Astrocyte (in vitro differentiated cells and primary cell): ENCODE measurements at regions not wholly inside any gene's neighbourhood (a gene's known extent, or its start where the extent isn't known, plus 50 kb on each side); places are given as distances from the start of the nearest gene placed in this dataset.

Source experiments
- DNase-seq: peaks from one replicate; pipeline ENCODE4 v3.0.0-alpha.2; 2010; ENCODE audit warnings: low read depth
- FAIRE-seq: peaks from 2 replicates; lab custom pipeline; 2011; peaks lifted over from hg19 to GRCh38; lab: Jason Lieb, UNC
- H2AFZ ChIP-seq: 2 replicates; pipeline ENCODE4 v1.6.0; 2012; ENCODE audit warnings: low read depth, low read length, inconsistent platforms
- H3K27ac ChIP-seq: 2 replicates; pipeline ENCODE4 v1.5.1; 2011; ENCODE audit warnings: low read depth, low read length, inconsistent platforms
- H3K27me3 ChIP-seq: 2 replicates; pipeline ENCODE4 v1.6.0; 2011; ENCODE audit warnings: low read length, inconsistent platforms; ENCODE audit not compliant: insufficient read depth
- H3K36me3 ChIP-seq: 2 replicates; pipeline ENCODE4 v1.5.1; 2011; ENCODE audit warnings: low read length, inconsistent platforms; ENCODE audit not compliant: insufficient read depth
- H3K4me1 ChIP-seq: 2 replicates; pipeline ENCODE4 v1.5.1; 2011; ENCODE audit warnings: low read length, inconsistent platforms; ENCODE audit not compliant: insufficient read depth
- H3K4me2 ChIP-seq: 2 replicates; pipeline ENCODE4 v1.6.0; 2012; ENCODE audit warnings: low read length, inconsistent platforms
- H3K4me3 ChIP-seq: 2 replicates; pipeline ENCODE4 v1.5.1; 2011; ENCODE audit warnings: low read depth, mild to moderate bottlenecking, low read length, inconsistent platforms; ENCODE audit not compliant: insufficient read depth
- H3K79me2 ChIP-seq: 2 replicates; pipeline ENCODE4 v1.6.0; 2012; ENCODE audit warnings: mild to moderate bottlenecking, low read length, inconsistent platforms; ENCODE audit not compliant: insufficient read depth
- H3K9ac ChIP-seq: 2 replicates; pipeline ENCODE4 v1.6.0; 2012; ENCODE audit warnings: mild to moderate bottlenecking, low read length, inconsistent platforms
- H3K9me3 ChIP-seq: 2 replicates; pipeline ENCODE4 v1.5.1; 2012; ENCODE audit warnings: low read depth, mild to moderate bottlenecking, low read length, inconsistent platforms; ENCODE audit not compliant: insufficient read depth
- H4K20me1 ChIP-seq: 2 replicates; pipeline ENCODE4 v1.6.0; 2012; ENCODE audit warnings: low read length, inconsistent platforms; ENCODE audit not compliant: insufficient read depth
- H3K27ac Mint-ChIP-seq: one replicate; pipeline ENCODE4 v1.8.0; 2021; ENCODE audit warnings: mild to moderate bottlenecking, mixed read lengths; ENCODE audit not compliant: unreplicated experiment
- H3K27me3 Mint-ChIP-seq: one replicate; pipeline ENCODE4 v1.8.0; 2021; ENCODE audit warnings: low read depth, mixed read lengths; ENCODE audit not compliant: unreplicated experiment
- H3K36me3 Mint-ChIP-seq: one replicate; pipeline ENCODE4 v1.8.0; 2021; ENCODE audit warnings: low read depth, mixed read lengths; ENCODE audit not compliant: unreplicated experiment
- H3K4me1 Mint-ChIP-seq: one replicate; pipeline ENCODE4 v1.8.0; 2021; ENCODE audit warnings: low read depth, mixed read lengths; ENCODE audit not compliant: unreplicated experiment
- H3K4me3 Mint-ChIP-seq: one replicate; pipeline ENCODE4 v1.8.0; 2021; ENCODE audit warnings: mild to moderate bottlenecking, moderate library complexity, mixed read lengths; ENCODE audit not compliant: unreplicated experiment
- H3K9me3 Mint-ChIP-seq: one replicate; pipeline ENCODE4 v1.8.0; 2021; ENCODE audit warnings: mild to moderate bottlenecking, mixed read lengths; ENCODE audit not compliant: unreplicated experiment
- EZH2 ChIP-seq: IDR thresholded peaks from 2 replicates; pipeline ENCODE4 v1.6.1; 2012; ENCODE audit warnings: mild to moderate bottlenecking, low read length, inconsistent platforms; ENCODE audit not compliant: insufficient read depth
- TF ChIP-seq, protein P1 (sequence below): IDR thresholded peaks from 2 replicates; pipeline ENCODE4 v1.5.1; 2011; ENCODE audit warnings: low read depth, mild to moderate bottlenecking, inconsistent platforms, low read length, moderate library complexity; ENCODE audit not compliant: insufficient read depth

DNA sequence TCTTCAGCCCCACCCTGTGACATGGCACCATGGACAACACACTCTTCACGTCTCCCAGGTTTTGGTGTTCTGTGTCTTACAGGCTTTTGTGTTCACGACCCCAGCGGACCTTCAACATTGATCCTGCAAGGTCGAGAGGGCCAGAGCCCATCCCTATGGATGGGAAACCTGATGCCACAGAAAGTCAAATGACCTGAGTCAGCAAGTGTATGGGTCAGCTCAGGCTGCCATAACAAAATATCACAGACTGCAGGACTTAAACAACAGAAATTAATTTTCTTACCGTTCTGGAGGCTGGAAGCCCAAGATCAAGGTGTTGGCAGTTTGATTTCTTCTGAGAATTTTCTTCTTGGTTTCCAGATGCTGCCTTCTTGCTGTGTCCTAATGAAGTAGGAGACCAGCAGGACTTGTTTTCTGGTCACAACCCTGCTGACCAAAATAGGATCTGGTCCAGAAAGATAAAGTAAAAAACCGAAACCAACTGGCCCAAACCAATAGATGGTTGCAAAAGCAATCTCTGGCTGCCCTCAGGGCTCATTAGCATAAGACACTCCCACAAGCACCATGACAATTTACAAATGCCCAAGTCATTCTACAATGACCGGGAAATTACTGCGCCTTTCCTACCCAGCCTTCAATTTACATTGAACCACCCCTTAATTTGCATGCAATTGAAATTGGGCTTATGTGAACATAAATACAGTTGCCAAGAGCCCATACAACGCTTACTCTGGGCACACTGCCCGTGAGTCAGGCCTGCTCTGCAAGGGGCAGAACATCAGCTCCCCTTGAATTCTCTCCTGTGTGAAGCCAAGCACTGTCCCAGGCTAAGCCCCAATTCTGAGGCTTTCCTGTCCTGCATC is 82.9 kb upstream of the SLC22A11 start:
- Histone ChIP-seq H2AFZ (no peak overlapping the region), H3K4me2 (no peak overlapping the region), H3K9ac (no peak overlapping the region), H3K79me2 (no peaks in the 10 kb centered on the region), H4K20me1 (no peaks in the 10 kb centered on the region), H3K27me3 (peaks cover 28% of the 10 kb centered on the region), H3K36me3 (no peaks in the 10 kb centered on the region), H3K4me1 (no peaks in the 10 kb centered on the region), H3K27ac (no peak overlapping the region), H3K9me3 (no peaks in the 10 kb centered on the region), H3K4me3 (no peak overlapping the region)
- DNase-seq = no peak
- Mint-ChIP-seq H3K27ac (no peak overlapping the region), H3K9me3 (peaks cover 11% of the 10 kb centered on the region), H3K4me3 (no peak overlapping the region), H3K4me1 (no peaks in the 10 kb centered on the region), H3K36me3 (no peaks in the 10 kb centered on the region), H3K27me3 (peaks cover 67% of the 10 kb centered on the region)
- TF ChIP-seq, protein P1, sequence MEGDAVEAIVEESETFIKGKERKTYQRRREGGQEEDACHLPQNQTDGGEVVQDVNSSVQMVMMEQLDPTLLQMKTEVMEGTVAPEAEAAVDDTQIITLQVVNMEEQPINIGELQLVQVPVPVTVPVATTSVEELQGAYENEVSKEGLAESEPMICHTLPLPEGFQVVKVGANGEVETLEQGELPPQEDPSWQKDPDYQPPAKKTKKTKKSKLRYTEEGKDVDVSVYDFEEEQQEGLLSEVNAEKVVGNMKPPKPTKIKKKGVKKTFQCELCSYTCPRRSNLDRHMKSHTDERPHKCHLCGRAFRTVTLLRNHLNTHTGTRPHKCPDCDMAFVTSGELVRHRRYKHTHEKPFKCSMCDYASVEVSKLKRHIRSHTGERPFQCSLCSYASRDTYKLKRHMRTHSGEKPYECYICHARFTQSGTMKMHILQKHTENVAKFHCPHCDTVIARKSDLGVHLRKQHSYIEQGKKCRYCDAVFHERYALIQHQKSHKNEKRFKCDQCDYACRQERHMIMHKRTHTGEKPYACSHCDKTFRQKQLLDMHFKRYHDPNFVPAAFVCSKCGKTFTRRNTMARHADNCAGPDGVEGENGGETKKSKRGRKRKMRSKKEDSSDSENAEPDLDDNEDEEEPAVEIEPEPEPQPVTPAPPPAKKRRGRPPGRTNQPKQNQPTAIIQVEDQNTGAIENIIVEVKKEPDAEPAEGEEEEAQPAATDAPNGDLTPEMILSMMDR = no peak
- no peak for TF ChIP-seq EZH2
- no peak for FAIRE-seq

DNA sequence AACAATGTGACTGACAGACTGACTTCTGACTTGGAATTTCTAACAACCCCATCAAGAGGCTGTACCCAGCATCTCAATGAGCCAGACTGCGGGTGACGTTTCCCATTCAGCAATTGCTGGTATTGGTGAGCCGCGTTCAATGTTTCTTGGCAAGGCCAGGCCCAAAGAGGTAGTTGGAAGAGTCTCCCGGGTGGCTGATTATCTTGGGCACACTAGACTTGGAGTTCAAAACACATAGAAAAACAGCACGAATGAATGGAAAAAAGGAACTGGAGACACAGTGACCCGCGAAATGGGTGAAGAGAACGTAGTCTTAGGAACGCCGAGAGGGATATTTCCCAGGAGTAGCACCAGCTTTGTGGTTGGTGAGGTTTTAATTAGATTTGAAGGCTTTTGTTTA is 81.1 kb upstream of the SLC22A11 start:
- peaks cover 11% of the 10 kb centered on the region for H3K9me3 Mint-ChIP-seq
- no peak overlapping the region for H3K4me3 ChIP-seq
- H3K79me2 ChIP-seq = no peaks in the 10 kb centered on the region
- H3K4me1 Mint-ChIP-seq = no peaks in the 10 kb centered on the region
- no peaks in the 10 kb centered on the region for H3K36me3 ChIP-seq
- peaks cover 28% of the 10 kb centered on the region for H3K27me3 ChIP-seq
- FAIRE-seq = no peak
- no peak overlapping the region for H3K4me3 Mint-ChIP-seq
- no peak overlapping the region for H3K27ac ChIP-seq
- no peaks in the 10 kb centered on the region for H3K36me3 Mint-ChIP-seq
- DNase-seq = no peak
- no peak for TF ChIP-seq EZH2
- TF ChIP-seq, protein P1 = no peak
- no peaks in the 10 kb centered on the region for H3K9me3 ChIP-seq
- H4K20me1 ChIP-seq = no peaks in the 10 kb centered on the region
- H3K9ac ChIP-seq = no peak overlapping the region
- peaks cover 61% of the 10 kb centered on the region for H3K27me3 Mint-ChIP-seq
- H3K27ac Mint-ChIP-seq = no peak overlapping the region
- H3K4me1 ChIP-seq = no peaks in the 10 kb centered on the region
- no peak overlapping the region for H2AFZ ChIP-seq
- H3K4me2 ChIP-seq = no peak overlapping the region

DNA sequence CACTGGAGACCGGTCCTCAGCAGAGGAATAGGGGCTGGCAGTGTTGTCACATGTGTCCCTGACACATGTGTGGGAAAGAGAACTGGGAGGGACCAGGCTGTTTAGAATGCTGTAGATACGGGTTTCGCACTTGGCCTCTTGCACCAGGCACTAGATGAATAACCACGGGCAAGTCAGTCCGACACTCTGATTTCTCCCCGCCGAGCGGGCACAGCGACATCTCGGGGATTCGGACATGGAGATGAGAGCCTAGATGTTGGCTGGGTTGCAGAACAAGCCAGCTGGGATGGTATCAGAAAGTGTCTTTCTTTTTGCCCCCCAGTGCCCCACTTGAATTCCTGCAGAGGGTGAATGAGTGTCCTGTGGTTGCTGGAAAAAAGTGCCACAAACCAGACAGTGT is 80.6 kb upstream of the SLC22A11 start:
- TF ChIP-seq EZH2 = no peak
- TF ChIP-seq, protein P1 = no peak
- DNase-seq (no peak), FAIRE-seq (no peak)
- H3K27ac Mint-ChIP-seq = no peak overlapping the region
- H3K36me3 Mint-ChIP-seq = no peaks in the 10 kb centered on the region
- Histone ChIP-seq H3K4me2 (no peak overlapping the region), H3K27ac (no peak overlapping the region), H3K4me3 (no peak overlapping the region), H3K4me1 (no peaks in the 10 kb centered on the region), H3K27me3 (peaks cover 25% of the 10 kb centered on the region), H3K9ac (no peak overlapping the region), H4K20me1 (no peaks in the 10 kb centered on the region), H3K9me3 (no peaks in the 10 kb centered on the region), H3K79me2 (no peaks in the 10 kb centered on the region), H3K36me3 (no peaks in the 10 kb centered on the region), H2AFZ (no peak overlapping the region)
- no peaks in the 10 kb centered on the region for H3K4me1 Mint-ChIP-seq
- no peak overlapping the region for H3K4me3 Mint-ChIP-seq
- peaks cover 60% of the 10 kb centered on the region for H3K27me3 Mint-ChIP-seq
- peaks cover 11% of the 10 kb centered on the region for H3K9me3 Mint-ChIP-seq
